NCI-H187 treated with DMSO at 0.1 percent for 48 hours (cell line): ENCODE measurements at regions not wholly inside any gene's neighbourhood (a gene's known extent, or its start where the extent isn't known, plus 50 kb on each side); places are given as distances from the start of the nearest gene placed in this dataset.
"Not testable (repeated sequence)": the region's sequence is repeated elsewhere in the genome, so short reads cannot be mapped to it uniquely, and the experiment has no call there.

Experiments
- DNase-seq: peaks from one replicate; lab custom pipeline; 2025; lab: John Stamatoyannopoulos, UW

DNA sequence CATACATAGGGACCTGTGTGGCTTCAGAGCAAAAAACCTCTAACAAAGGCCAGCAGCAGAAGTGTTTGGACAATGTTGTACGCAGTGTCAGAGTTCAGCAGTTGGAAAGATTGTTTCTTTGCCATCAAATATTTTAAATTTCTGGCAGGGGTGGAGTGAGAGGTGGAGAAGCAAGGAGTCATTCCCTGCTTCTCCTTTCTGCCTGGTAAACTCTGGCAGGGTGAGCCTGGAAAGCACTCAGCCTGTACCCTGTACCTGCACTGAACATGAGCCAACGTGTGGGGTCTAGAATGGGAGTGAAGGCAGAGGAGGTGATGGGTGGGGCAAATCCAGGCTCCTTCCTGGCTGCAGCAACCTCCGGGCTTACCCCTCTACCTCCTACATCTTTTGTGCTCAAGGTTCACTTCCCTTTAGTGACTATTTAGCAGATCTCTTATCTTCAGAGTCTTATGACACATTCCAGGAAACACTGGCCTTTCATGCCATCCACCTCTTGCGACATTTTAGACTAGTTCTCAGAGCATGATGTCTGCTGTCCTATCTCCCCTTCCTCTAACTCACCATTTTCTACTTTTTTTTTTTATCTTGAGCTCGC is 445.0 kb upstream of the PIK3R1 start:
- no peak for DNase-seq

DNA sequence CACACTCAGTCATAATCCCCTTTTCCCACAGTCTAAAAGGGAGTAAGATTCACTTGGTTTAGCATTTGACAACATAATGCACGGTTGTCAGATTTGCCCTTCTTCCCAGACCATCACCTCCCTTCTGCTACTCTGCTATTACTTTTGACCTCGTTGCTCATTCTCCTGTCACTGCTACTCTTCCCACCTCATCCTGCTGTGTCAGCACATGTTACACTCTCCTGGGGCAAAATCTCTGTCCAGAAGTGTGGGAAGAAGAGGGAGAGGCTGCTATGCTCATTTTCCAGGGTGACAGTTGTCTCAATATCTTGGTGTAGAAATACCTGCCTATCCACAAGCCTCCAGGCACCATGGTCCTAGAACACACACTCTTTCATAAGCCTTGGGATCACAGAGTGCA is 449.9 kb upstream of the PIK3R1 start:
- DNase-seq, result no peak

DNA sequence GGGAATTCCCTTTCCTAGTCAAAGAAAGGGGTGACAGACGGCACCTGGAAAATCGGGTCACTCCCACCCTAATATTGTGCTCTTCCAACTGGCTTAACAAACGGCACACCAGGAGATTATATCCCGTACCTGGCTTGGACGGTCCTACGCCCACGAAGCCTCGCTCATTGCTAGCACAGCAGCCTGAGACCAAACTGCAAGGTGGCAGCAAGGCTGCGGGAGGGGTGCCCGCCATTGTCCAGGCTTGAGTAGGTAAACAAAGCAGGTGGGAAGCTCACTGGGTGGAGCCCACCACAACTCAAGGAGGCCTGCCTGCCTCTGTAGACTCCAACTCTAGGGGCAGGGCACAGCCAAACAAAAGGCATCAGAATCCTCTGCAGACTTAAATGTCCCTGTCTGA is 457.8 kb upstream of the PIK3R1 start:
- DNase-seq, result not testable (repeated sequence)

DNA sequence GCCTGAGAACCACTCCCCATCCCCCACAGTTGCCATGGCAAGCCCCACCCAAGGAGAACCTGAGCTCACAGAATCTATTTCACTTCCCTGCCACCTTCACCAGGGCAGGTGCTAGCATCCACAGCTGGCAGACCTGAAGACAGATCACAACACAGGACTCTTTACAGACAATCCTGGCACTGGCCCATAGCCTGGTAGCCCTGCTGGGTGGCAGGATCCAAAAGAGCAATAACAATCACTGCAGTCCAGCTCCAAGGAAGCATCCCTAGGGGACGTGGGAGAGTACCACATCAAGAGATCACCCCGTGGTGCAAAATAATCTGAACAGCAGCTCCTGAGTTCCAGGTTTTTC is 463.2 kb upstream of the PIK3R1 start:
- DNase-seq, result no peak

DNA sequence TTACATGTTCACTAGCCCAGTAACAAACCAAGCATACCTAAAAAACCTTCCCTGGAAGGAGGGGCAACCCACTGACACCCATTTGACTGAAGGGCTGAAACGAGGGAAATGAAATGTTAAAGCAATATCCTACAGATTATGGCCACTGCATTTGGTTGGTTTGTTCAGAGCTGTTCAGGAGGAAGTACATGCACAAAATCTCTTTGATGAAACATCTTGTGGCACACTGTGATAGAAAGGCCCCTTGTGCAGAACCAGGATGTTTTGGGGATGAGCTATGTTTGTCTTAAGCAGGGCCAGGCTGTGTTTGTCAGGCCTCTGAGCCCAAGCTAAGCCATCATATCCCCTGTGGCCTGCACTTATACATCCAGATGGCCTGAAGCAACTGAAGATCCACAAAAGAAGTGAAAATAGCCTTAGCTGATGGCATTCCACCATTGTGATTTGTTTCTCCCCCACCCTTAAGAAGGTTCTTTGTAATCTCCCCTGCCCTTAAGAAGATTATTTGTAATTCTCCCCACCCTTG is 467.3 kb upstream of the PIK3R1 start:
- no peak for DNase-seq

DNA sequence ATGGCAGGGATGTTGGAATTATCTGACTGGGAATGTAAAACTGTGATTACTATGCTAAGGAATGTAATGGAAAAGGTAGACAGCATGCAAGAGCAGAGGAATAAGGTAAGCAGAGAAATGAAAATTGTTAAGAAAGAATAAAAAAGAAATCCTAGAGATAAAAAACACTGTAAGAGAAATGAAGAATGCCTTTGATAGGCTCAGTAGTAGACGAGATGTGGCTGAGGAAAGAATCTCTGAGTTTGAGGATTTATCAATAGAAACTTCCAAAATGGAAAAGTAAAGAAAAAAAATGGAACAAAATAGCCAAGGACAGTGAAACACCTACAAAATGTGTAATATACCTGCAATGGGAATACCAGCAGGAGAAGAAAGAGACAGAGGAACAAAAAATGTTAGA is 468.5 kb upstream of the PIK3R1 start:
- no peak for DNase-seq

DNA sequence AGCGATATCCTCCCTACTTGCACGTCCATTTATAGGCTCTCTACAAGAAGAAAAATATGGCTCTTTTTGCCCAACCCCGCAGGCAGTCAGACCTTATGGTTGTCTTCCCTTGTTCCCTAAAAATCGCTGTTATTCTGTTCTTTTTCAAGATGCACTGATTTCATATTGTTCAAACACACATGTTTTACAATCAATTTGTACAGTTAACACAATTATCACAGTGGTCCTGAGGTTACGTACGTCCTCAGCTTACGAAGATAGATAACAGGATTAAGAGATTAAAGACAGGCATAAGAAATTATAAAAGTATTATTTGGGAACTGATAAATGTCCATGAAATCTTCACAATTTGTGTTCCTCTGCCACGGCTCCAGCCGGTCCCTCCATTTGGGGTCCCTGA is 468.9 kb upstream of the PIK3R1 start:
- DNase-seq, result not testable (repeated sequence)

DNA sequence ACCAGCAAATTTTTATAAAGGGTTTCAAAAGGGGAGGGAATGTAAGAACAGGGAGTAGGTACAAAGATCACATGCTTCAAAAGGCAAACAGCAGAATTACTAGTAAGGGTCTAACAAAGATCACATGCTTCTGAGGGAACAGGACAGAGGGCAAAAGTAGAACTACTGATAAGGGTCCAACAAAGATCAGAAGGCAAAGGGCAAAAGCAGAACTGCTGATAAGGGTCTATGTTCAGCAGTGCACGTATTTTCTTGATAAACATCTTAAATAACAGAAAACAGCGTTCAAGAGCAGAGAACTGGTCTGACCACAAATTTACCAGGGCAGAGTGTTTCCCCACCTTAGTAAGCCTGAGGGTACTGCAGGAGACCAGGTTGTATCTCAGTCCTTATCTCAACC is 469.5 kb upstream of the PIK3R1 start:
- no peak for DNase-seq

DNA sequence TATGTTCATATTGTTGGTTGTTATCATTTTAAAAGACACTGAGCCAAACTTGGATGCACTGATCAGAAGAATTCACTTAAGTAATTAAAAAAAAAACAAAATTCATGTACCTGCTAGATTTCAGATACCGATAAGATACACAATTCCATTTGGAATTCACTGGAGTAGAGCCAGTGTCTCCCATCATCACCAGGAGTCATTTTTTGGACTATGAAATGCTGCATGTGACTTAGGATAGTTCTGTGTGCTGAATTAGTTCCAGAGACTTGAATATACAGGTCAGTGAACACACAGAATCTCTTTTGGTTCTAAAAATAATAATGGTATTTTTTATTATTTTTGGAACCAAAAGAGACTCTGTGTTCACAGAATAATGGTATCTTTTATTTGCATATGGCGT is 482.6 kb upstream of the PIK3R1 start:
- no peak for DNase-seq

DNA sequence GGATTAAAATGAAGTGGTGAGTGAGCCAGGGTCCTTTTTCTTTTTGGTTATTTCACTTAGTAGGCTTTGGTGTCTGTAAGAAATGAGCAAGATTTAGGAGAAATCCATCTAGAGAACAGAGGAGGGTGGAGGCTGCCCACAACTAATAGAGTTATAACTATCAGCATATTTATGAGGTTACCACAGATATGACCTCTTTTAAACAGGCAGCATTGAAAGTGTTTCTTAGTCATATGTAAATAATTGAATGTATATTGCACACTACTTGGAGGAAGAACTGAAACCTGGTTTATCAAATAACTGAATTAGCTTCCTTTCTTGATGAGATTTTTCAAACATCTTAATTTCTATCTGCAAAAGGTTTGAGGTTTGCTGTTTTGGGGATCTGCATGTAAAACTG is 483.1 kb upstream of the PIK3R1 start:
- DNase-seq, result no peak

DNA sequence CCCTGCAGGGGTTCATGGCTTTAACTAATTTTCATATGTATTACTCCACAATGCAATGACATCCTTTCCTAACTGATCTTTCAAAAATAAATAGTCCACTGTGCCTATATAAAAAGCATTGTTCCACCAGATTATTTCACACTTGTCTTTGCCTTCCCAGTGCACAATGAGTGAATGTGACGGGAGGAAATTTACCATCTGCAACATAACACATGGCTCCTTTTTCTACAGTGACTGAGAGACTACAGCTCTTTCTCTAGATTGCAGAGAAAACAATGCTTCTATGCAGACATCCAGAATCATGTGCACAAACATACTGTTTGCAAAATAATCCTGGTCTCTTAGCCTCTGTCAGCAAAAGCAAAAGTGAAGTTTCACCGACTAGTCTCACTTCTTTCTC is 483.7 kb upstream of the PIK3R1 start:
- DNase-seq, result no peak

DNA sequence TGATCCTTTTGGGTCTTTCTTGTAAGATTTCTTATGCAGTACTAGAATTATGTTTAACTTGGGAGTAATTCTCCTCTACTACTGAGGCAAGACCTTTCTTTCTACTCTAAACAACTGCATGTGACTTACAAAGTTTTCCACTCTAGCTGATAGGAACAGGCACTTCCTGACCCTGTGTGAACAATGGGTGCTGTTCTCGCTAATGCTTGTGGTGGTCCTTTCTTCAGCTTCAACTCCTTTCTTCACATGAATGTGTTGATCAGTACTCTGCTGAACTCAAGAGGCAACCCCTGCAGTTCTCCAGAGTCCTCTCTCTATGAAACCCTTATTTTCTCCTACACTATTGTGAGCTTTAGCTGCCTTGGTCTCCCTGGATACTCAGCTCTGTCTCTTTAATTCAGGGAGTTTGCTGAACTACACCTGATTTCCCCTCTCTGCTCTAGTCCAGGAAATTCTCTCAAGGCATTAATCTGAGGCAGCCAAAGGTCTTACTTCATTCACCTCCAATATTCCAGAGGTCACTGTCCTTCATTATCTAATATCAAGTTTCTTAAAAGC is 484.6 kb upstream of the PIK3R1 start:
- DNase-seq, result no peak

DNA sequence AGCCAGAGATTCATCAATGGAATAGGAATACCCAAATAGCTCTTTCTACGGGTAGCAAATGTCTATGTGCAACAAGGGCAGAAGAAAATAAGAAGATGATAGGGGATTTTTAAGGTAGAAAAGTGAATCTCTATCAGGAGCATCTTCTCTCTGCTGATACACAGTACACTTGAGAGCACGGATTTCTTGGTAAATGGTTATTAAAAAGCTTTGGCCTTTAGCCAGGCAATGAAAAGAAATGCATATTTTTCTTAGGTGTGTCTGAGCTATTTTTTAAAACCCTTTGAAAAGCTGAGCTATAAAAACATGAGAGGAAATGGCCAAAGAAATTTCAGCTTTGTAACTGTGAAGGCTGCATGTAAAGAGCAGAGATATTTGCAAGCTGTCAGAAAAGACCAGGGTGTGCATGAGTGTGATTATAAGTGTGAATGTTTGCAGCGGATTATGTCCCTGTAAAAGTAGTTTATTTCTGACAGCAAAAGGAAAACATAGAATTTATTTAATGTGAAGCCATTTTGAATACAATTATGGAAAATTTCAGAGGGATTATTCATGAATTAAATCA is 487.1 kb upstream of the PIK3R1 start:
- no peak for DNase-seq

DNA sequence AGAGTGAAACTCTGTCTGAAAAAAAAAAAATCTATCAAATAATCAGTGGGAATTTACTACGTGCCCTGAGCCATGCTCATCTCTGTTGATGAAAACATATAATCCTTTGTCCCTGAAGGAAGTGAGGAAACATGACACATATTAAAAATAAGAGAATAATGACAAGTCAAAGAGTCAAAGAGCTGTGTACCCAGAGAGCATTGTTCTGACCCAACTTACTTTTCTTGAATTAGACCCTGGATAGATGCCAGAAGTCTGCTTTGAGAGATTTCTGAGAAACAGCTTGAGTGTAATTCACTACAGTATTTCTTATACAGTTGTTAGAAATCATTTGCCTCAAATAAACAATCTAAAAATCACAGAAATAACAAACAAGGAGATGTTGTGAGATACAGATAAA is 490.0 kb upstream of the PIK3R1 start:
- DNase-seq, result no peak

DNA sequence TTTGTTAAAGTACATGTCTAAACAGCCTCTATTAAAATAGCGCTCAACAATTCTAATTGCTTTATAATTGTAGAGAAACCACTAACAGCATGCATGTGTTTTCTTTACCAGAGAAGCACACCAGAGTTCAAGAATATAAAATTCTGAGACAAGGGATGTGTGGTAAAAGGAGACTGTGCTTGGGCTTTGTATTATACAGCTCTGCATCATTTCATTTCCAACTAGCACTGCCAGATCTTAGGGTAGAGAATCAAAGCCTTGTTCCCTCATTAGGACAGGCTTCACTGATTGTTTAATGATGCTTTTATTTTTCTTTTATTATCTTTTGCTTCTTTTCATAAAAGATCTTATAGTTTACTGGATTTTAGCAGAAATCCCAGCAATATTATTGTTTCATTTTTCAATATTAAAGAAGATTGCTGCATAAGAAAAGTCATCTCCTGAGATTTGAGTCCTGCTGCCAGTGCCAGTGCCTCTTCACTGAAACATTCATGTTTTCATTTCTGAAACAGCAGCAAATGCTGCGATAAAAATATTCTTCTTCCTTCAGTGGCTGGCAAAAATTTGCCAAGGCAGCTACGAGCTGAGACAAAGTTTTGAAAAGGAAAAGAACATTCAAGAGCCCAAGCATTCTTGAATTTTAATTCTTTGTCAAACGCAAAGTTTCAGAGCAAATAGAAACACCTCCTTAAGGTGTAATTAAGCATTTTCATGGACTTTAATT is 491.0 kb upstream of the PIK3R1 start:
- DNase-seq, result no peak

DNA sequence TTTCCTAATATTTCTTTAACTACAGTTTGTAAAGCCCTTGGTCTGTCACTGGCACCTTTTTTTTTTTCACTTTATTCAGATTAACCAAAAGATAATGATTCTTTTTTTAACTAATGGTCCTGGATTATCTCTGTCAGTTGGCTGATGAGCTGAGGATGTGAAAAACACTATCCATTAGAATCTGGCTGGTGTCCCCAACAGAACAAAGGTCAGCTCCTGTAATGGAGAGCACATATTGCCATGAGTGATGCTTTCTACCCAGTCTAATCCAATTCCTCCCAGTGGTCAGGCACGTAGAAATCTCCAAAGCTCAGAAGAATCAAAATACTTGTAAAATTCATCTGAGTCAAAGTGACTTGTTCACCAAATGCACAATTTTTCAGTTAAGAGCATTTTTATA is 491.7 kb upstream of the PIK3R1 start:
- no peak for DNase-seq

DNA sequence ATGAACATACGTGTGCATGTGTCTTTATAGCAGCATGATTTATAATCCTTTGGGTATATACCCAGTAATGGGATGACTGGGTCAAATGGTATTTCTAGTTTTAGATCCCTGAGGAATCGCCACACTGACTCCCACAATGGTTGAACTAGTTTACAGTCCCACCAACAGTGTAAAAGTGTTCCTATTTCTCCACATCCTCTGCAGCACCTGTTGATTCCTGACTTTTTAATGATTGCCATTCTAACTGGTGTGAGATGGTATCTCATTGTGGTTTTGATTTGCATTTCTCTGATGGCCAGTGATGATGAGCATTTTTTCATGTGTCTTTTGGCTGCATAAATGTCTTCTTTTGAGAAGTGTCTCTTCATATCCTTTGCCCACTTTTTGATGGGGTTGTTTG is 493.0 kb upstream of the PIK3R1 start:
- DNase-seq, result not testable (repeated sequence)

DNA sequence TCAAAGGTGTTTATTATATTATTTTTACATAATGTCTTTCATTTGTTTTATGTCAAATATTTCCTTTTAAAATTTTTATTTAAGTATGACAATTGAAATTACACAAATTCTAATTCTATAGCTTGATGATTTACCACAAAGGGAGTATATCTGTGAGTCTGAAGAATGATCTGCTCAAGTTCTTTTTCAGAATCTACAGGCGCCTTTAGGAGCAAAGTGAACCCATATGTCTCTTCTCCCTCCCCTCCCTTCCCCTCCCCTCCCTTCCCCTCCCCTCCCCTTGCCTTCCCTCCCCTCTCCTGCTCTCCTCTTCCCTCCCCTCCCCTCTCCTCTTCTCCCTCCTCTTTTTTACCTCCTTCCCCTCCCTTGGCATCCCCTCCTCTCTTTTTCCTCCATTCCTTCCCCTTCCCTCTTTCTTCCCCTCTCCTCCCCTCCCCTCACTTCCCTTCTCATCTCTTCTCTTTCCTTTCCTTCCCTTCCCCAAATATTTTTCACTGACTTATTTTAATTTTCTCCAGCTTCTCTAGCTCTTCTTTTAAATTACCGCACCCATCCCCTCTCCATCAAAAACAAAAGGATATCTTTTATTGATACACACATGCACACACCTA is 495.3 kb upstream of the PIK3R1 start:
- no peak for DNase-seq

DNA sequence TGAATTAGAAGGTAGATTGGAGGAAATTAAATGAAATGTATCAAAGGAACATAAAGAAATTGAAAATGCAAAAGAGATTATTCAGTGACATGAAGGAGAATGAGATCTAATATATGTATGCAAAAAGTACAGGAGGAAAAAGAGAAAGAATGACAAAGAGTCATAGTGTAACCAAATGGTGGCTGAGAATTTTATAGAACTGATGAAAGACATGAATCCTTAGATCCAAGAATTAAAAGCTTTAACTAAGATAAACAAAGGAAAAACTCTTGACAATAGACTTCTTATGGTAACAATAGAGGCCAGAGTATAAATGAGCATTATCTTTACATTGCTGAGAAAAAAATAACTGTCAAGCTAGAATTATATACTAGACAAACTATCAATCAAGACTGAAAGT is 505.4 kb upstream of the CD180 start:
- DNase-seq, result no peak

DNA sequence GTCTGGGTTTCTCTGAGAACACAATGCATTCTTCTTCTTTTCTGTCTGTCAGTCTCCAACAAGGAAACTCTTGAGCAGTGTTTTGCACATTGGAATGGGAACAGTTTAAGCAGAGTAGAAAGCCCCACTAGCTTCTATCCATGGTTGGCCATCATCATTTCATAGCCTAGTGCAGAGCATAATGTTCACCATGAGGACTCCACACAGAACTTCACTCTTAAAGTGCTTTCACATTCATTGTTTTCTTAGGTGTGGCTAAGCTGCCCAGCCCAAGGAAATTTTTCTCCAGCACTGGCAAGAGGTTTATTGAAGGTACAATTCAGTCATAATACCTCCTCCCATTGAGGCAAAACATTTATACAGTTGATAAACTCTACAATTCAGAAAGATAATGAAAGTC is 503.0 kb upstream of the CD180 start:
- DNase-seq, result no peak

DNA sequence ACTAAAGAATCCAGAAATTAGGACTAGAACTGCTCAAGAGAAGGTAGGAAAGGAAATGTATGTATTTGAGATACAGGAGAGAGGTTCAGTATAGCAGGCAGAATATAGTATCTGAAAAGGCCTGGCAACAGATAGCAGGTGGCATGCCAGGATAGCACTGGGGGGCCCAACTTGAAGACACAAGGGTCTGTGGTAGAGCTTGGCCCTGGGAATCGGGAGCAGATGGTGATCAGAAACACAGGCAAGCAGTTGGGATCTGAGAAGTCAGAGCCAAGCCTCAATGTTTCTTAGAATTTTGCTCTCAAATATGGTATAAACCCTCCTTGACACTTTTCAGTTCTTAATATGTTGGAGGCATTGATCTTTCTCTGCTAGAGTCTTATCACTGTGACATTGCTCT is 499.8 kb upstream of the CD180 start:
- no peak for DNase-seq

DNA sequence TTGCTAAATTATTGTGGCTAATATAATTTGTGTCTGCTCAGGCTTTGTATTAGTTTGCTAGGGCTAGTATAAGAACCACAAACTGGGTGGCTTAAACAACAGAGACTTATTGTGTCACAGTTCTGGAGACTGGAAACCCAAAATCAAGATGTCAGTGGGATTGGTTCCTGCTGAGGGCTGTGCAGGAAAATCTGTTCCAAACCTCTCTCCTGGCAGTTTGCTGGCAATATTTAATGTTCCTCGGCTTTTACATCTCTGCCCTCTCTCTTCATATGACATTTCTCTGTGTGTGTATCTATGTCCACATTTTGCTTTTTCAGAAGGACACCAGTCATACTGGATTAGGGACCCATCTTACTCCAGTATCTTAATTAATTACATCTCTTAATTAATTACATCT is 498.8 kb upstream of the CD180 start:
- DNase-seq, result no peak

DNA sequence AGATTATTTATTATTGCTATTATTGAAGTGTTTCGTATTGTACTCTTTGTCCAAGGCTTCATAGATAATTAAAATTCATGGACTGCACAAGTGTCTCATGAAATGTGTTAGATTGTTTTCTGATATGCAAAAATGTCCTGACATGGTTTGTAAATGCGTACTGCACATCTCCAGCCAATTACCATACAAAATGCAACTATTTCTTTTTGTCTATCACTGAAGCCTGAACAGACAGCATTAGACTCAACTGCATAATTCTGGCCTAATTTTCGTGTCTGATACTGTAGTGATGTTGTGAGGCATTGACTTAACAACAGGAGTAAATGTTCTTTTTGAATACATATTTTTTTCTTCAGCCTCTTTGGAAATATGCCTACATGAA is 498.2 kb upstream of the CD180 start:
- DNase-seq, result no peak
